Stimulated activated CD8-positive, alpha-beta memory T cell treated with anti-CD3 and anti-CD28 coated beads, Interleukin-2, amount 100 ng/mL, for 1 hour (primary cell): ENCODE measurements at regions not wholly inside any gene's neighbourhood (a gene's known extent, or its start where the extent isn't known, plus 50 kb on each side); places are given as distances from the start of the nearest gene placed in this dataset.
"Not testable (repeated sequence)": the region's sequence is repeated elsewhere in the genome, so short reads cannot be mapped to it uniquely, and the experiment has no call there.

ENCODE experiments used
- DNase-seq, 2 donors: peaks; one replicate each; pipeline ENCODE4 v3.0.0-alpha.2; 2020; ENCODE audit warnings: low read depth in 2 of 2

GRCh38 chr16:87048730-87049115, 268.5 kb downstream of the C16orf95 start:
- DNase-seq = no peak

- DNase-seq = not testable (repeated sequence)
Observed at GRCh38 chr16:87049216-87049615, 268.0 kb downstream of the C16orf95 start.

GRCh38 chr16:87050142-87050541, 267.1 kb downstream of the C16orf95 start:
- DNase-seq = no peak

GRCh38 chr16:87051526-87052320, 265.5 kb downstream of the C16orf95 start:
- no peak for DNase-seq

GRCh38 chr16:87052506-87052905, 264.7 kb downstream of the C16orf95 start:
- DNase-seq = no peak

- DNase-seq = no peak
Observed at GRCh38 chr16:87053016-87053982, 263.9 kb downstream of the C16orf95 start.

GRCh38 chr16:87054154-87054553, 263.0 kb downstream of the C16orf95 start:
- no peak for DNase-seq

GRCh38 chr16:87054856-87055255, 262.3 kb downstream of the C16orf95 start:
- no peak for DNase-seq

- no peak for DNase-seq
Observed at GRCh38 chr16:87056083-87056482, 261.1 kb downstream of the C16orf95 start.

- DNase-seq = no peak
Observed at GRCh38 chr16:87056551-87056950, 260.6 kb downstream of the C16orf95 start.

GRCh38 chr16:87057211-87057881, 259.8 kb downstream of the C16orf95 start:
- DNase-seq = no peak

GRCh38 chr16:87057951-87058560, 259.1 kb downstream of the C16orf95 start:
- no peak for DNase-seq

GRCh38 chr16:87058728-87059250, 258.4 kb downstream of the C16orf95 start:
- no peak for DNase-seq

- no peak for DNase-seq
Observed at GRCh38 chr16:87060034-87060986, 256.9 kb downstream of the C16orf95 start.

- DNase-seq = no peak
Observed at GRCh38 chr16:87061243-87061920, 255.8 kb downstream of the C16orf95 start.

GRCh38 chr16:87062569-87063442, 254.4 kb downstream of the C16orf95 start:
- DNase-seq = peak in 1 of 2 donors; percentile 16

- no peak for DNase-seq
Observed at GRCh38 chr16:87063543-87063942, 253.6 kb downstream of the C16orf95 start.

GRCh38 chr16:87064731-87065445, 252.3 kb downstream of the C16orf95 start:
- no peak for DNase-seq
